Astrocyte of the cerebellum (primary cell): ENCODE measurements at regions not wholly inside any gene's neighbourhood (a gene's known extent, or its start where the extent isn't known, plus 50 kb on each side); places are given as distances from the start of the nearest gene placed in this dataset.

Source experiments
- DNase-seq: peaks from one replicate; pipeline ENCODE4 v3.0.0-alpha.2; 2011; ENCODE audit warnings: low read depth
- H3K4me3 ChIP-seq: 2 replicates; pipeline ENCODE4 v1.5.1; 2011; ENCODE audit warnings: mild to moderate bottlenecking, low read depth, low read length, moderate library complexity
- CTCF ChIP-seq: IDR thresholded peaks from 2 replicates; pipeline ENCODE4 v1.5.1; 2012; ENCODE audit warnings: low read length, low read depth, moderate library complexity, mild to moderate bottlenecking; ENCODE audit errors: missing control alignments
- in situ Hi-C: cut with HindIII; loops from 2 replicates; pipeline ENCODE4 v1.10.0; 2017; ENCODE audit warnings: low sequenced_read_pairs

- H3K4me3 ChIP-seq = no peak overlapping the region
- no peak for DNase-seq
- no peak for TF ChIP-seq CTCF
- in situ Hi-C loops = no loop called here
Measured at GRCh38 chr9:88235615-88236014, 97.3 kb upstream of the SPATA31C2 start.

GRCh38 chr9:88234114-88234513, 95.8 kb upstream of the SPATA31C2 start:
- no peak for DNase-seq

GRCh38 chr9:88233091-88233490, 94.8 kb upstream of the SPATA31C2 start:
- in situ Hi-C loops = no loop called here
- TF ChIP-seq CTCF = no peak
- DNase-seq = no peak
- H3K4me3 ChIP-seq = no peak overlapping the region

More at GRCh38 chr9:88234114-88234513, 95.8 kb upstream of the SPATA31C2 start:
- no peak overlapping the region for H3K4me3 ChIP-seq
- in situ Hi-C loops = no loop called here
- no peak for TF ChIP-seq CTCF

GRCh38 chr9:88230612-88231011, 92.3 kb upstream of the SPATA31C2 start:
- in situ Hi-C loops = no loop called here
- no peak overlapping the region for H3K4me3 ChIP-seq
- TF ChIP-seq CTCF = no peak
- DNase-seq = no peak

- DNase-seq = no peak
- in situ Hi-C loops = no loop called here
- TF ChIP-seq CTCF = no peak
- H3K4me3 ChIP-seq = no peak overlapping the region
Measured at GRCh38 chr9:88229434-88229833, 91.2 kb upstream of the SPATA31C2 start.

- no peak overlapping the region for H3K4me3 ChIP-seq
- in situ Hi-C loops = no loop called here
- TF ChIP-seq CTCF = no peak
- DNase-seq = no peak
Measured at GRCh38 chr9:88224938-88225337, 86.7 kb upstream of the SPATA31C2 start.

- no peak overlapping the region for H3K4me3 ChIP-seq
- in situ Hi-C loops = no loop called here
- DNase-seq = no peak
- no peak for TF ChIP-seq CTCF
Measured at GRCh38 chr9:88221105-88221504, 82.8 kb upstream of the SPATA31C2 start.
